CD4-positive, alpha-beta T cell treated with Interleukin-17A for 1 hour (primary cell): ENCODE measurements at regions not wholly inside any gene's neighbourhood (a gene's known extent, or its start where the extent isn't known, plus 50 kb on each side); places are given as distances from the start of the nearest gene placed in this dataset.
A peak's percentile ranks its signal among the peaks of the same experiment; 100 is the strongest.
"Not testable (repeated sequence)": the region's sequence is repeated elsewhere in the genome, so short reads cannot be mapped to it uniquely, and the experiment has no call there.

ENCODE experiments used
- DNase-seq: peaks from one replicate; pipeline ENCODE4 v3.0.0-alpha.2; 2020

DNA sequence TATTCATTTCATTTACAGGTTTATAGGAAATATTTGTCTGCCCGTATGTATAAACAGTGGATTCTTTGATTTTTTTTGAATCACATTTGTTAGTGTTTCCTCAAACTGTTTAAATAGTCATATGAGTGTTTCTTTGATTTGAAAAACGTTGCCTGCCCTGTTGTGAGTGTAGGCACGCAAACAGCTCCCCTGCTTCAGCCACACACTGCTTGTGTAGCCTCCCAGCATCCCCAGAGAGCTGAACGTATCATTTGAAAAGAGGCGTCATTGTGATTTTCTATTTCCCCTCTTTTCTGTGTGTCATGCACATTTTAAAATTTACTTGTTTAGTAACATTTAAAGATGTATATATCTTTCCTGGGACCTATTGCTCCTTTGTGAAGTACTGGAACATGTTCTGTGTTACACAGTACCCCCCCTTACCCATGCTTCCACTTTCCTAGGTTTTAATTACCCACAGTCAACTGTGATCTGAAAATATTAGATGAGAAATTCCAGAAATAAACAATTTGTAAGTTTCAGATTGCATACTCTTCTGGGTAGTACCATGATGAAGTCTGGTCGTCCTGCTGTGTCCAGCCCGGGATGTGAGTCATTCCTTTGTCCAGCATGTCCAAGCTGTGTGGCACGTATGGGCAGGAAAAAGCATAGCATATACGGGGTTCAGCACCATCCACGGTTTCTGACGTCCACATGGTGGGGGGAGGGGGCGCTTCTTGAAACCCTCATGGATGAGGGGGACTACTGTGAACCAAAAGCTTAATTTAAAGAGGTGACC, 78.7 kb downstream of the NPIPB11 start:
- not testable (repeated sequence) for DNase-seq

DNA sequence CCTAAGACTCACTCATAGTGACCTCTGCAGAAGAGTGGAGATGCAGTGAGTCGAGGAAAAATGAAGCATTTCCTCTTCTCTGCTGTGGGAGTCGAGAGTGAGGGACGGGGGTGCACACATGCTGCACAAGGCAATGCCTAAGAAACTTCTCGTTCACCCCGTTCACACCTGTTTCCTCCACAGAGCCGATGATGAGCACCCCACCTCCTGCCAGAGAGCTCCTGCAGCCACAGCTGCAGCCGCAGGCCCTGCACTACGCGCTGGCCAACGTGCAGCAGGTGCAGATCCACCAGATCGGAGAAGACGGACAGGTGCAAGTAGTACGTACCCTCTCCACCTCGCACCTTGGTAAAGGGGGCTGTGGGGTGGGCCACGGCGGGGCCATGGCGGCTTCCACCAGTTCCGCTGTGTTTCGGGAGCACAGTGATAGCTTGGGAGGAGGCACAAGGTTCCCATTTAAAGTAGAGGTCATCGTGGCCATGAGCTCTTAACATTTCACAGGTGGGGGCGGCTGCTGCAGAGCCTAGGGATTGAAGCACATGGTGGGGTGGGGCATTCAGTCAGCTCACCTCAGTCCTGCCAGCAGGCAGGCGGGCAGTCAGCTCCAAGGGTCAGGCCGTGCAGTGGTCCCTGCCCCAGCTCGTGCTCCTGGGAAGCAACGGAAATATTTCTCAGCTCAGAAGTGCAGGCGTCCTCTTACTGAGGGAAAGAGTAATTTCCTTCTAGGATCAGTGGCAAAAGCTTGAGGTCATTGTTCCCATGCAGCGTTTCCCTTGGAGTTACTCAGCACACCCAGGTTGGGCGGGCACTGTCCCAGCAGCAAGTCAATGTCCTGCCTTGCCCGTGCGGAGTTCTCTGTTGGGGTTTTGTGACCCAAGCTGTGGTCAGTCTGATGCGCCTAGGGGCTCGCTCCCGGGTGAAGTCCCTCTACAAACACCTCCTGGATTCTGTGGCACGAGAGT, 80.1 kb downstream of the NPIPB11 start:
- not testable (repeated sequence) for DNase-seq

DNA sequence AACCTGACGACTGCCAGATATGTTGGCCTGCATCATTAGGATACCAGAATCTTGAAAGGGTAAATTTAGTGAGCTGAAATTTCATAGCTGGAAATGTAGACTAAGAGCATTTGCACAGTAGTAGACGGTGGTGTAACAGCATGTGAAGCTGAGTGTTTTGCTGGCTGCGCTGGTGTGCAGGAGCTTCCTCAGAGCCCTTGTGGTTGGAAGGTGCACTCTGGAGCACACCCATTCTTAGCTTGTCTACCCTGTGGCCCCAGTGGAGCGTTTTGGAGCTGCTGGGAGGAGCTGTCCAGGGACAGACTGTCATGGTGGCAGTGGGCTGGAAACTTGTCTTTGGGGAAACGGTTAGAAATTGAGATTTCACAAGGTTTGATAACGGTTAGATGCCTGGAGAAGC, 82.8 kb downstream of the NPIPB11 start:
- DNase-seq = not testable (repeated sequence)

DNA sequence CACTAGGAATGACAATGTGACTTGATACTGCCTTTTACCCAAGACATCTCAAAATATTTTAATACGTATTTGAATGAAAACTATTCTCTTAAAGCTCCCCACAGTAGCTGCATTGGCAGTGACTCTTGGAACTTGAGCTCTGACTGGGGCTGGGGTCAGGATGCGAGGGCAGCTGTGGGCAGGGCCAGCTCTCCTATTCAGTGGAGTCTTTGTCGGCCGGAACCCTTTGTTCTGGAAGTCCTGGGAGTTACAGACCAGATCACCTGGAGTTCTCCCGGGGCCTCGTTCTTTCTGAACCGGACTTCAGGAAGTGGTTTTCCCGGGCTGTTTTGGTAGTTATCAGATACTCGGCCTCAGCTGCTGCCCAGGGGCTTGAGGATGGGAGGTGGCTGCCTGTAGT, 84.9 kb downstream of the NPIPB11 start:
- DNase-seq = no peak

DNA sequence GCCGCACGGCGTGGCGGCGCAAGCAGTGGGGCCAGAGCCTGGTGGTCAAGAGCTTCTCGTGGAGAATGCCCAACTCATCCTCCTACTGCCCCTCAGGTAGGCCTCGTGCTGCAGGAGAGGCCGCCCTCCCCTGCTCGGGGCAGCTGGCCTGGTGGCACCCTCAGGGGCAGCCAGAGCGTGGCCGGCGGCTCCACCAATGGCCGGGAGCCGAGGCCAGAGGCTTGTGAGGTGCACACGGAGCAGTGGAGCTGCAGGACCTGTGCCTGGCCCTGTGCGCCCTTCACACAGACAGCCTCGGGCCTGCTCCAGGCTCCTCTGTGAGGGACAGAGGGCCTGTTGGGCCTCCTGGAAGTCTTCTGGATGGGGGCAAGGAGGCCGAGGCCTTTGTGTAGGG, 85.5 kb downstream of the NPIPB11 start:
- DNase-seq = no peak

DNA sequence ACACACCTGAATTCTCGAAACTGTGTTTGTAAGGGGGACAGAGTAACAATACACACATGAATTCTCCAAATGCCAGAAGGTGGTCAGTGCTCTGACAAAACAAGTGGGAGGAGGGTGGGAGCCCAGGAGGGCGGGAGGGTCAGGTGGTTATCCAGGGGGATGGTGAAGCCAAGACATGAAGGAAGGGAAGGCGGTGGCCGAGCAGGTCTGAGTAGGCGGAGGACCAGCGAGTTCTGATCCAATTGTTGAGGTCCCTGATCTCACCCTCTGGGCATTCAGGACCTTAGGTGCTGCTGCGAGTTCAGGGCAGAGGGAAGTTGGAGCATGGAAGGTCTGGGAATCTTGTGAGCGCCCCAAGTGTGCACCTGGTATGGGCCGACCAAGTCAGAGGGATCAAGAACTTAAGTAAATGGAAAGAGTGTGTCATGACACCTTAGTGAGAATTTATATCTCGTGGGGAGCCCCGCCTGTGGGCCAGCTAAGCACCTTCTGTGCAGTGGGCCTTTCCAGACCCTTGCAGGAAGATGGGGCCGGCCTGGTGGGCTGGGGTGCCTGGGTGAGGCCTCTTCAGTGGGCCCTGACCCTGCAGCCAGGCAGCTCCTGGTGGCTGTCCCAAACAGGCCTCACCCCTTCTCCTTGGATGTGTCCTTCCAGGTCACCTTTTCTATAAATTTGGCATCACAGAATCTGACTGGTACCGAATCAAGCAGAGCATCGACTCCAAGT, 86.1 kb downstream of the NPIPB11 start:
- no peak for DNase-seq

DNA sequence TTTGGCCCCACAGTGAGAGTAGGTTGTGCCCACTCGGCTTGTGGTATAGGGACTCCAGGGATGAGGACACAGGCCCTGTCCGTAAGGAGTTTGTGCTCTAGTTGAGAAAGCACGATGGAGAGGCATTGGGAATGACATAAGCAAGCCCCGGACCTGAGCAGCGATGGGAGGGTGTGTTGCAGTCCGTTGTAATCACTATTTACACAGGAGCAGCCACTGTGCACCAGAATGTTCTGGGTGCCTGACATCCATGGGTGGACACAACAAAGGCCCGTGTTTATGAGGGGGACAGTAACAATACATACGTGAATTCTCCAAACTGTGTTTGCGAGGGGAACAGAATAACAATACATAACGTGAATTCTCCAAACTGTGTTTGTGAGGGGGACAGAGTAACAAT, 86.8 kb downstream of the NPIPB11 start:
- no peak for DNase-seq

DNA sequence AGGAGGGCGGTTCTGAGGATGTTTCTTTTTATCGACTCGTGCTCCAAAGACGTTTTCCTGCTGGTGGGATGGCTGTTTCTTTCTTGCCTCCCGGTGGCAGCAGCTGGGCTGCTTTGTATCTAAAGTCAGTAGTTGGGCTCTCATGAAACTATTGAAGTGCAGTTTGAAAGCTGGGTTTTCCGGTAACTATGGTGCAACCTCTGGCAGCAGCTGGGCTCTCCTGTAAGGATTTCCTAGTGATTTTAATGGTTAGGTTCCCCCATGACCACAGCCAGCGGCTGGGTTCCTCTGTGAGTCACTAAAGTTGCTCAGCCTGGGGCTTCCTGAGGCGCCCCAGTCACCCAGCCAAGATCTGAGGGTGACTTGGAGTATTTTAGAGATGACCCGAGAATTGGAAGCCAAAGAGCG, 87.9 kb downstream of the NPIPB11 start:
- DNase-seq = peak; percentile 22

DNA sequence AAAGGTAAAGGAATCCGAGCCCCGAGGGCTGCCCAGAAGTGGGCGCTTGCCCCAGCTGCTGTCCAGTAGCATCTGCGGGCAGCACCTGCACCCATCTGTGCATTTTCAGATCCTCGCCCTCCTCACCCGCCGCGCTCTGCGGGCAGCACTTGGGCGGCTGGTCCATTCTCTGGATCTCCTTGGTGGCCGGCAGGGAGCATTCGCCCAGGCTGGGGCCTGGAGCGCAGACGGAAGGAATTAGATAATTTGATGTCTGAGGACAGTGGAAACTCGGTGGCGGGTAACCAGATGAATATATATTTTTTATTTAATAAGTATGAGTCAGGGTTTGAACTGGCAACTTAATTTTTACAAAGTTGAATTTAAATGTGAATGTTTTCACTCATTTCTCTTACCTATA, 88.5 kb downstream of the NPIPB11 start:
- DNase-seq = no peak

DNA sequence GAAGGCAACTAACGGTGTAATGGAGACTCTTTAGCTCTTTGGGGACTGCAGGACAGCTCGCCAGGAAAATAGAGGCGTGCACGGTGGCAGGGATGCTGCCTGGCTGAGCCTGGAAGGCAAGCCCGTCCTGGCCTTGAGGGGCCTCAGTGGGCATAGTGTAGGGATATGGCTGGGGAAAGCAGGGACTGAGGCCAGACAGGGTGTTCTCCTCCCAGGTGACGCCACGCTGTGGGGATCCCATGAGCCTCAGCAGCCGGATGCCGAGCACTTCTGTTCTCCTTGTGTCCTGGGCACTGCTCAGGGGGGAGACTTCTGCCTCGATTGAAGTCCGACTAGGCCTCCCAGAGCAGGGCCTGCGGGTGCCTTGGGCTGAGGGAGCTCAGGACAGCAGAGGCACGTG, 89.2 kb downstream of the NPIPB11 start:
- DNase-seq = no peak

DNA sequence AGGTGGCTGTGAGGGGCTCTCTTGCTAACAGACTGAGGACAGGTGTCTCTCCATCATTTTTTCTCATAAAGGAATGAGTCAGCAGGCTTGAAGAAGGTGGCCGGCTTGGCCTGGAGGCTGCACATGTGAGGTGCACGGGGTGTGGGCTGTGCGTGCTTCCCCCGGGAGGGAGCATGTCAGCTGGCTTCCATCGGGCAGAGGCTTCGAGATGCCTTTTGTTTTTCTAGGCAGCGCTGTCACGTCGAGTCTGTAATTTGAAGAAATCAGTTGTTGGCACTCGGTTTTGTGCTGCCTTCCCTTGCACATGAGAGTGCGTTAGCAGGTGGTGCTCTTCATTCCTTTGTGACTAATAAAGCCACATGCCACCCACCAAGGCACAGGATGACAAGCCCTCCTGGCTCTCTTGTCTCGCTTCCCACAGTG, 89.7 kb downstream of the NPIPB11 start:
- DNase-seq = no peak

DNA sequence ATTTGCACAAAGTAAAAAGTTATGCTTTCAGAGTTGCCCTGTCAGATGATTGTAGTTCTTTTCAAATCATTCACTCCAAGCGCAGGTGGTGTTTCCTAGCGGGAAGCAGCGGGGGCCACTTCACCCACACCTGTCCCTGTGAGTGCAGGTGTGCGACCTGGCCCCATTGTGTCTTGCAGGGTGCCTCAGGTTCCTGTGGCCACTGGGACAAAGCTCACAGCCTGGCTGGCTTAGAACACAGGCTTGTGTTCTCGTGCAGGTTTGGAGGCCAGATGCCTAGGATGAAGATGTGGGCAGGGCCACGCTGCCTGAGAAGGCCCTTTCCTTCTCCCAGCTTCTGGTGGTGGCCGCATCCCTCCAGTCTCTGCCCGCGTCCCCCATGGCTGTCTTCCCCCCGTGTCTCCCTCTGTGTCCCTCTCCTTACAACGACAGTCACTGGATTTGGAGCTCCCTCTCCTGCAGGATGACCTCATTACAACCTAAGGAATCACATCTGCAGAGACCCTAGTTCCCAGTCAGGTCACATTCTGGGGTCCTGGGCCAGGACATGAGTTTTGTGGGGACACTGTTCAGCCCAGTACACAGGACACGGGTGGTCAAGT, 90.5 kb downstream of the NPIPB11 start:
- DNase-seq = no peak

DNA sequence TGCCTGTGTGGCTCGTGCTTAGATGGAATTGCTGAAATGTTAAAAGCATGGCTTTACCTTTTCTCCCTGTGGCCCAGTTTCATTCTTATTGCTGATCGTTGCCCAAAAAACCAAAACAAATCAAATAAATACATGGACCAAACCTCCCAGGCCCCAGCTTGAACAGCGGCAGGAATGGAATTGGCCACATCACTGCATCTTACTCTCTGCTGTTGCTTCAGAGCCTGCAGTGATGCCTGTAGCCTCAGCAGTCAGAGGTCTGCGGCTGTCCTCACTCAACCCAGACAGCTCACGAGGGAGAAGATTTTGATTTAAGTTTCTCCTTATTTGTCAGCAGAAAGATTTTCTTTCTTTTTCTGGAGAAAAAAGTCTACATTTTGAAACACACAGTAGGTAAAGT, 91.5 kb downstream of the NPIPB11 start:
- DNase-seq = no peak

DNA sequence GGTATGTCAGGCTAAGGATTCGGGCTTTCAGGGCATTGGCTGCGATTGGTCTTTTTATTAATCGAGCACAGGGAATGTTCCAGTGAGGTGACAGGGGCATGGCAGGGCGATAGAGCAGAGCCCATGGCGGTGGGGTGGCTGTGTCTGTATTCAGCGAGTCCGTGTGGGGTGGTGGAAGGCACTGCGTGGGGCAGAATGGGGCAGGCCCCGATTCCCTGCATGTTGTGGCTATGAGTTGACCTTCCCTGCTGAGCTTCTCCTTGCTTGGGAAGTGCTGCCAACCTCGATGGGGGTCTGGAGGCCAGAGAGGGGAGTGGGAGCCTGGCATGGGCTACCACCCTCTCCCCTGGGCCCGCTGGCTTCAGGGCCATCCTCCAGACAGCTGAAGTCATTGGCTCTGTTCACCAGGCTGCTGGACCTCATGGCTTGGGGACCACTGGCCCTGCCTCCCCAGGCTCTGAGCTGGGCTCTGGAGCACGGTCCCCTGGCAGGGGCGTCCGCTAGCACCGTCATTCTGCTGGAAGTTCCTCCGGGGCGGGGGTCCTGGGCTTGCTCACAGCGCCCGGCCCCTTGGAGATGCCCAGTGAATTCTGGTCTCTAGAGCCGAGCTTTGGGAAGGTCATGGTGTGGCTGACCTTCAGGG, 92.1 kb downstream of the NPIPB11 start:
- DNase-seq = no peak

DNA sequence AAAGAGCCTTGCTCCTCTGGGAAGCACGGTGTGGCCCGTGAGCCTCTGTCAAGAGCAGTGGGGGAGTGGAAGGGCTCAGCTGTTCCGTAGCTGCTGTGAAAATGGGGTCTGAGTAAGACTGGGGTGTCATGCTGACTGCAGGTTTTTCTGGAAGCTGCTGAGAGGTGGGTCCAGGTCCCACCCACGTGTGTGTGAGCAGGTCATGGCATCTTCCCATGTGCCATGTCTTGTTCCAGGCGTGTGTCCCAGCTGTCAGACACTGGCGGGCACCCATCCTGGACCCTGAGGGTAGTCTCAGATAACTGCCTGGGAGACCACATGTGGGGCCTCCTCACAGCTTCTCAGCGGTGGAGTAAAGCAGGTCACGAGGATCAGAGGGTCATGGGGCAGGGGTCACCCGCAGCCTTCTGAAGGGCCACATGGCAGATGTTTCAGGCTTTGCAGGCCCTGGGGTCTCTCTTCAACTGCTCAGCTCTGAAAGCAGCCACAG, 92.9 kb downstream of the NPIPB11 start:
- DNase-seq = no peak

DNA sequence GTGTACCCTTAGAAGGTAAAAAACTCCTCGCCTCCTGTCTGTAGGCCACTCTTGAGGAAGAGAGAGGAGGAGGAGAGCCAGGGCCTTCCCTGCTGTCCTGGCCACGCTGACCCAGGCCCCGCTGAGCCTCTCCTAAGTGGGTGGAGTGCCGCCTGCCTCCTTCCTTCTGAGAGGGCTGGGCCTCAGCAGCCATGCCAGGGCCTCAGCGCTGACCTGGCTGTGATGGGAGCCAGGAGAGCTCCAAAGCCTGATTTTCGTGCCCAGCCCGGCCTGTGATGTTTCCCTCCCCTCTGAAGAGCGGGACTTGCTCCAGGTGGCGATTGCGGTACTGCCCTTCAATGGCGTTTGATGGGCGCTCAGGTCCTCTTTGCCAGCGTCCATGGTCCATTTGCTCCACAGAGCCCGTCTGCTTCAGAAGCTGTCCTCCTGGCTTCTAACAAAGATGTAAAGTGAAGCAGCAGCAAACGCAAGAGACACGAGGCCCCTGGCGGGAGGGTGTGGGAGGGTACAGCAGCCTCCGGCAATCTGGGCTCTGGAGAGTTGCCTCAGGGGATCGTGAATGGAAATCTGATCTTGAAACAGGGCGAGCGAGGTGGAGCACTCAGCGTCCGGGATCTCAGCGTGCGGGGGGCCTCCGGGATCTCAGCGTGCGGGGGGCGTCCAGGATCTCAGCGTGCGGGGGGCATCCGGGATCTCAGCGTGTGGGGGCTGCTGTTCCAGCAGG, 93.5 kb downstream of the NPIPB11 start:
- no peak for DNase-seq

DNA sequence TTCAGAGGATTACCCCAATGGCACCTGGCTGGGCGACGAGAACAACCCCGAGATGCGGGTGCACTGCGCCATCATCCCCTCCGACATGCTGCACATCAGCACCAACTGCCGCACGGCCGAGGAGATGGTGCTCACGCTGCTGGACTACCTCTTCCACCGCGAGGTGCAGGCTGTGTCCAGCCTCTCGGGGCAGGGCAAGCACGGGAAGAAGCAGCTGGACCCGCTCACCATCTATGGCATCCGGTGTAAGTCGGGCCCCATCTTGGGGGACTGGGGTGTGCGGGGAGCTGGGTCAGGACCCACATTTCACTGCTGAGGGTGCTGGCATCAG, 94.2 kb downstream of the NPIPB11 start:
- not testable (repeated sequence) for DNase-seq

DNA sequence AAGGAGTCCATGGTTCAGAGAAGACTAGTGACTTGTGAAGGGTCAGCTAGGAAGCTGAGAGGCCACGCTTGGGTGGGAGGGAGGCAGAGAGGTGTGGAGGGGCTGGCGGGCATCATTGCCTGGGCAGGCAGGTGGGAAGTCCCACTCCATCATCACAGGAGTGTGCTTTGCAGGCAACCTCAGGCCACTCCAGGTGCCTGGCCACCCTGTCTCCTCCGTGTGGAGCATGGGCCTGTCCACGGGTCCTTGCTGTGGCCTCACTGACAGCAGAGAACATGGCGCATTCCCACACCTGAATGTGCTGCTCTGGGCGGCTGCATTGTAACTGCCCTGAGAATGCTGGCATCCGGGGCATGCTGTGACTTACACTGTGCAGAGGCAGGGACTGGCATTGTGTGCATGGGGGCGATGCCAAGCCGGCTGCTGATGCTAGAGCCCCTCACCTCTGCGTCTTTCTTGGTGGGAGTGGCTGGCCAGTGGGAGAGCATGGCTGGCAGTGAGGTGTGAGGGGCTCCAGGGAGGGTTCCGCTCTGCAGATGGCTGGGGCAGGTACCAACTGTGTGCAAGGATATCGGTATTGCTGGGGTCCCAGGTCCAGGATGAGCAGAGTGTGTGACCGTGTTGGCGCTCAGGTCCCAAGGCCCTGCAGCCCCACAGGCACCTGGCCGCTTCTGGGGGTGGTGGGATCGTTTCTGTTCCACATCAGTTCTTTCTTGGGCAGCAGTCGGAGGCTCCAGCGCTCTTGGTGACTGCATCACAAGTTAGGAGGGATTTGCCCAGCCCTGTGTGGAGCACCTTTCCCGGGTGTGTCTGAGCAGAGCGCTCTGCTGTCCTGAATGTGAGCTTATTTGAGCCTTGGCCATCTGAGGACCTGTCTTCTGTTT, 94.8 kb downstream of the NPIPB11 start:
- no peak for DNase-seq

DNA sequence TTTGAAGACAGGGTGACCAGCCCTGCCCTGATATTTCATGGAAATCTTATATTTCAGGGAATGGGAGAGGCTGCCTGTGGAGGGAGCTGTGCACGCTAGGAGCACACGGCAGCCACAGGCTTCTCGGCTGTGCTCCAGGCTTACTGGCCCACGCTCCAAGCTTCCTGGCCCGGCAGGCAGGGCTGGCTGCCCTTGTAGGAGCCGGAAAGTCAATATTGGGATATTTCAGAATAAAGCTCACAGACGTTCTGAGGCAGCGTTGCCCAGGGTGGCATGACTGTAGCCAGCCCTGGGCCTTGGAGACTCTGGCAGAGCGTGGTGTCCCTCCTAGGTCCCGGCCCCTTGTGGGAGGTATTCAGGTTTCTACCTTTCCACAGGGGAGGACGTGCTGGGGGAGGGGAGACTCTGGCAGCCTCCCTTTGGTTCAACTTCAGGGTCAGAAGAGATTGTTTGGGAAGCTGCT, 95.6 kb downstream of the NPIPB11 start:
- no peak for DNase-seq

DNA sequence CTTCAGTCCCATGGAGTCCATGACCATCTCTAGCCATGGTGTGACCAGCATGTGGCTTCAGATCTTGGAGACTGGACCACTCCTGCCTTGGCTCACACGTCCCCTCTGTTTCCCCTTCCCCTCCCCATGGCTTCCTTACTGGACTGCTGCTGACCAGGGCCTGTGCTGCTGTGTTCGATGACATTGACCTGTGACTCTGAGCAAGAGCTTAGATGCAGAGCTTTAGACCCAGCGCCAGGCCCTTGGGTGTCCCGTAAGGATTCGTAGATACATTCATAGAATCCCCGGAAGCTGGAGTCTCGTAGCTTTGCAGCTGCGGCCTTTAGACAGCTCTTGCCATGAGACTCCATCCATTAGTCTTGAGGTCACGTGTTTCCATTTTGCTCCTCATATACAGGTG, 96.3 kb downstream of the NPIPB11 start:
- not testable (repeated sequence) for DNase-seq
